ENCODE measurements at regions not wholly inside any gene's neighbourhood (a gene's known extent, or its start where the extent isn't known, plus 50 kb on each side); places are given as distances from the start of the nearest gene placed in this dataset.

GRCh38 chr10:123379156-123379555, 225.0 kb downstream of the BUB3 start:
- H3K36me3 ChIP-seq = no peaks in the 10 kb centered on the region
- WGBS, 2 donors = 59 to 65% methylated on average over 5 of the region's 5 CpGs
- no peak for TF ChIP-seq CTCF (IDR thresholded peaks at IDR 0.05)
- no peak overlapping the region for H3K27ac ChIP-seq
- ATAC-seq = no peak
- peaks cover 0 to 4% (median 0%) of the 10 kb centered on the region in 3 donors for H3K4me1 ChIP-seq
- no peak for DNase-seq
- intact Hi-C loops (cut with DNase I) = no loop called here
- no peak overlapping the region for H3K4me3 ChIP-seq
- no peaks in the 10 kb centered on the region for H3K27me3 ChIP-seq
- FAIRE-seq = no peak
- H3K9me3 ChIP-seq = no peaks in the 10 kb centered on the region

- peak in 2 of 4 donors; percentile 34 to 44 for ATAC-seq
- WGBS, 2 donors = 53 to 61% methylated on average over 7 of the region's 7 CpGs
- FAIRE-seq = no peak
- TF ChIP-seq CTCF (IDR thresholded peaks at IDR 0.05) = no peak
- no peak overlapping the region for H3K27ac ChIP-seq
- H3K4me1 ChIP-seq = peaks cover 0 to 4% (median 0%) of the 10 kb centered on the region in 3 donors
- intact Hi-C loops (cut with DNase I) = loop anchor here in 1 of 3 donors (10.0 kb wide), 1 partner anchor 246 kb away; the partner anchor contains the start of gene HMX3
- H3K9me3 ChIP-seq = no peaks in the 10 kb centered on the region
- no peak overlapping the region for H3K4me3 ChIP-seq
- no peaks in the 10 kb centered on the region for H3K27me3 ChIP-seq
- no peaks in the 10 kb centered on the region for H3K36me3 ChIP-seq
- no peak for DNase-seq
These were observed 226.4 kb downstream of the BUB3 start for GRCh38 chr10:123380491-123381085.

GRCh38 chr10:123381224-123381623, 227.0 kb downstream of the BUB3 start:
- intact Hi-C loops (cut with DNase I) = loop anchor here in 1 of 3 donors (10.0 kb wide), 1 partner anchor 246 kb away; the partner anchor contains the start of gene HMX3

GRCh38 chr10:123382491-123382890, 228.3 kb downstream of the BUB3 start:
- Histone ChIP-seq H3K4me1 (peaks cover 0 to 4% (median 0%) of the 10 kb centered on the region in 3 donors), H3K4me3 (no peak overlapping the region), H3K27ac (no peak overlapping the region), H3K9me3 (no peaks in the 10 kb centered on the region), H3K36me3 (no peaks in the 10 kb centered on the region), H3K27me3 (no peaks in the 10 kb centered on the region)
- no peak for DNase-seq
- TF ChIP-seq CTCF (IDR thresholded peaks at IDR 0.05) = no peak
- ATAC-seq = no peak
- 76 to 81% methylated on average over 4 of the region's 4 CpGs for WGBS, 2 donors
- intact Hi-C loops (cut with DNase I) = loop anchor here in 1 of 3 donors (10.0 kb wide), 1 partner anchor 248 kb away; the partner anchor contains the start of gene HMX3
- FAIRE-seq = no peak

More at GRCh38 chr10:123381224-123381623, 227.0 kb downstream of the BUB3 start:
- H3K4me1 ChIP-seq = peaks cover 0 to 4% (median 0%) of the 10 kb centered on the region in 3 donors
- no peaks in the 10 kb centered on the region for H3K36me3 ChIP-seq
- no peak for FAIRE-seq
- no peak overlapping the region for H3K4me3 ChIP-seq
- H3K27ac ChIP-seq = no peak overlapping the region
- TF ChIP-seq CTCF (IDR thresholded peaks at IDR 0.05) = no peak
- ATAC-seq = no peak
- H3K27me3 ChIP-seq = no peaks in the 10 kb centered on the region
- DNase-seq = no peak
- 53 to 59% methylated on average over 5 of the region's 5 CpGs for WGBS, 2 donors
- H3K9me3 ChIP-seq = no peaks in the 10 kb centered on the region

GRCh38 chr10:123385508-123386080, 231.4 kb downstream of the BUB3 start:
- Histone ChIP-seq H3K4me1 (no peaks in the 10 kb centered on the region), H3K9me3 (no peaks in the 10 kb centered on the region), H3K4me3 (no peak overlapping the region), H3K36me3 (no peaks in the 10 kb centered on the region), H3K27me3 (no peaks in the 10 kb centered on the region), H3K27ac (no peak overlapping the region)
- no peak for TF ChIP-seq CTCF (IDR thresholded peaks at IDR 0.05)
- ATAC-seq (no peak), FAIRE-seq (no peak), DNase-seq (no peak)
- WGBS, 2 donors = 68 to 76% methylated on average over 2 of the region's 2 CpGs
- intact Hi-C loops (cut with DNase I) = loop anchor here in 1 of 3 donors (10.0 kb wide), 1 partner anchor 251 kb away; the partner anchor contains the start of gene HMX3

Measured in pancreas (tissue), 10 donors.